T47D (cell line): ENCODE measurements at regions not wholly inside any gene's neighbourhood (a gene's known extent, or its start where the extent isn't known, plus 50 kb on each side); places are given as distances from the start of the nearest gene placed in this dataset.

ENCODE experiments used
- DNase-seq, 2 experiments: peaks; one replicate each; pipeline versions ENCODE4 v3.0.0 to v3.0.0-alpha.2; 2011 to 2012; ENCODE audit warnings: low read depth in 1 of 2, low spot score in 1 of 2
- JUND ChIP-seq: IDR thresholded peaks from 2 replicates; pipeline ENCODE4 v1.6.1; 2012; ENCODE audit warnings: low read depth
- in situ Hi-C: cut with HindIII; loops from 2 replicates; pipeline ENCODE4 v1.10.0; 2016; ENCODE audit warnings: low sequenced_read_pairs, low pct_unique_long_range_greater_than_20kb

GRCh38 chr2:155377266-155377680 is 678.8 kb downstream of the KCNJ3 start:
- in situ Hi-C loops = no loop called here
- TF ChIP-seq JUND = no peak
- peak in 1 of 2 experiments; percentile 36 for DNase-seq

GRCh38 chr2:155372969-155373368 is 674.5 kb downstream of the KCNJ3 start:
- in situ Hi-C loops = no loop called here
- peak in 1 of 2 experiments; percentile 52 for DNase-seq
- no peak for TF ChIP-seq JUND

DNA sequence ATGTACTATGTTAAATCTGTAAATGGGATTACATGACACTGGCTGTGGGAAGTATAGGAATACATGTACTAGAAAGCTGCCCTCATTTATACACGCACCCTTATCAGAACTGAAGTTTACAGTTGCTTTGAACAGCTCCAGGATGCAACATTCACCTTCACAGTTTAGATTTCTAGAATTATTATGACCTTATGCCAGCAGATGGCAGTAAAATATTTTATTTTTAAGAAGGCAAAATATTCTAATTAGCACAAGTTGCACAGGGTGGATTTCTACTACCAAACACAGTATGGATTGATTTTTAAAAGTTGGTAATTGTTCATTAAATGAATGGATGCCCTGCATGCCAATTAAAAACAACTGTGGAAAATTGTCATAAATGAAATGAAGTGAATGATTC is 670.4 kb downstream of the KCNJ3 start:
- peak in 1 of 2 experiments; percentile 19 for DNase-seq
- TF ChIP-seq JUND = no peak
- in situ Hi-C loops = no loop called here

GRCh38 chr2:155364766-155365165 is 666.3 kb downstream of the KCNJ3 start:
- DNase-seq = no peak
- TF ChIP-seq JUND = no peak
- in situ Hi-C loops = no loop called here

DNA sequence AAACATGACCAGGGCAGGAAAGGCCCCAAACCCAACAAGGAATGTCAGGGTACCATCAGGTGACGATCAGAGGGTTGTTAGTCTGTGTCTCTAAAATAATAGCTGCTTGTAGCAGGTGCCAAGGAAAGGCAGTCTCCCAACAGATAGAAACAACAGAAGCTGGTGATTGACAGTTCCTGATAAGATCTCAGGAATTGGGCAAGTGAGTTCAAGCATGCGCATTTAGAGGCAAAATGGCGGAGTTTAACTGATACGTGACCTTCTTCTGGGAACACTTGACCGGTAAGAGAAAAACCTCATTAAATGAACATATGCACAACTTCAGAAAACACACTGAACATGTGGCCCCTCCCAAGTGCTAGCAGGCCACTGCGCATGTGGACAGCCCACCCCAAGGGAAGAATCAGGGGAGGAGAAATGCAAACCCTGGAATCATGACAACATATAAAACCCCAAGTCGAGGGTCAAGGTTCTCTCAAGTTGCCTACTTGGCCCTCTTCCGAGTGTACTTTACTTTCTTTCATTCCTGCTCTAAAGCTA is 664.9 kb downstream of the KCNJ3 start:
- TF ChIP-seq JUND = no peak
- in situ Hi-C loops = no loop called here
- DNase-seq = no peak

DNA sequence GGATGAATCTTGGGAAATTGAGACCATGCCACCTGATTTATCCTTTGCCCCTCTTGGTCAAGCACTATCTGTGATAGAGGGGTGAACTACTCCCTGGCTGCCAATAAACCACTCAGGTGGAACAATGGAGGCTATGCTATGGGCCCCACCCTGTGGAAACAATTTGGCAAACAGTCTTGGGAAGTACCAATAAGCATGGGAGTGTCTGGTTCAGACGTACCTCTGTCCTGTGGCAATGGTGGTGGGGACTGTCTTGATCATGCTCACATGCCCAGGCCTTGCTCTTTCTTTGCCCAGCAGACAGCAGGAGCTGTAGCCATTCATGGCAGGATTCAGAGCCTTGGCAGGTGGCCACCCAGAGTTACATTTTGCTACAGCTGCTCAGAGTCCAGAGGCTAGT is 658.7 kb downstream of the KCNJ3 start:
- in situ Hi-C loops = no loop called here
- DNase-seq = no peak
- no peak for TF ChIP-seq JUND

GRCh38 chr2:155356250-155356649 is 657.8 kb downstream of the KCNJ3 start:
- no peak for TF ChIP-seq JUND
- DNase-seq = no peak
- in situ Hi-C loops = no loop called here

DNA sequence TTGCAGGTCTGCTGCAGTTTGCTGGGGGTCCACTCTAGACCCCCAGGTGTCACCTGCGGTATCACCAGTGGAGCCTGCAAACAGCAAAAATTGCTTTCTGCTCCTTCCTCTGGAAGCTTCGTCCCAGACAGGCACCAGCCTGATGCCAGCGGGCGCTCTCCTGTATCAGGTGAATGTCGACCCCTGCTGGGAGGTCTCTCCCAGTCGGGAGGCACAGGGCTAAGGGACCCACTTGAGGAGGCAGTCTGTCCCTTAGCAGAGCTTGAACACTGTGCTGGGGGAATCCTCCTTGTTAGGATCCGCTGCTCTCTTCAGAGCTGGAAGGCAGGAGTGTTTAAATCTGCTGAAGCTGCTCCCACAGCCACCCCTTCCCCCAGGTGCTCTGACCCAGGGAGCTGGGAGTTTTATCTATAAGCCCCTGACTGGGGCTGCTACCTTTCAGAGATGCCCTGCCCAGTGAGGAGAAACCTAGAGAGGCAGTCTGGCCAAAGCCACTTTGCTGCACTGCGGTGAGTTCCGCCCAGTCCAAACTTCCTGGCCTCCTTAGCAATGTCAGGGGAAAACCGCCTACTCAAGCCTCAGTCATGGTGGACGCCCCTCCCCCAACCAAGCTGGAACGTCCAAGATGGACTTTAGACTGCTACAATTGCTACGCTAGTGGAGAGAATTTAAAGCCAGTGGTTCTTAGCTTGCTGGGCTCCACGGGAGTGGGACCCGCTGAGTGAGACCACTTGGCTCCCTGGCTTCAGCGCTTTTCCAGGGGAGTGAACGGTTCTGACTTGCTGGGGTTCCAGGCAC is 652.5 kb downstream of the KCNJ3 start:
- TF ChIP-seq JUND = no peak
- in situ Hi-C loops = no loop called here
- no peak for DNase-seq

GRCh38 chr2:155332016-155332415 is 633.5 kb downstream of the KCNJ3 start:
- in situ Hi-C loops = no loop called here
- no peak for TF ChIP-seq JUND
- DNase-seq = no peak

DNA sequence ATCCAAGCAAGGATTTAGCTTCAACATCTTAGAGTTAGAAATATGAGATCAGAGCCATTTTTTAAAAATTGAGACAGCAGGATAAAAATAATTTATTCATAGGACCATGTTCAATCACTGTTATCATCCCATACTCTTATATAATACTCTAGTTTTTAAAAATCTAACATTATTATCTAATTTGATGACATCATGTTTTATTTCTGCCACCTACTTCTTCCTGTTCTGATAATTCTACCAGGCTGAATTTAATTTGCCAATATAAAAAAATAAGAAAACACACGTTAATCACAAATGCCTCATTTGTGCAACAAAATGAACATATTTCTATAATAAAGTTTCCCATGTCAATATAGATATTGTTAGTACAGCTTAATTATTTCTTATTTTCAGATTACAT is 621.7 kb downstream of the KCNJ3 start:
- DNase-seq = no peak
- no peak for TF ChIP-seq JUND
- in situ Hi-C loops = no loop called here

DNA sequence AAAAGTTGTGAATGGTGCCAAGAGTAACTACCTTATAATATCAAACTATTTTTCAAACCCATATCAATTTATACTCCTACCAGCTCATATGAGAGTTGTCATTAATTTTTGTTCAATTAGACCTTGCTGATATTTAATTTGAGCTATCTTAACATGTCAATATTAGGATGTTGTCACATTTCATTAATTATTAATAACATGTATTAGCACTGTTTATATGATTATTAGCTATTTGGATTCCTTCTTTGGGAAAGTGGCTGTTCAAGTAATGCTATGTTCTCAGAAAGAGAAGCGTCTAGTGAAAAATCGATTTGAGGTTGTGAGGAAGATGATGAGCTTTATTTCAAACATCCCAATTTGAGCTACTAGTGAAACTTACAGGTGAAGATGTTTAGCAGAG is 620.2 kb downstream of the KCNJ3 start:
- no peak for TF ChIP-seq JUND
- DNase-seq = no peak
- in situ Hi-C loops = no loop called here

DNA sequence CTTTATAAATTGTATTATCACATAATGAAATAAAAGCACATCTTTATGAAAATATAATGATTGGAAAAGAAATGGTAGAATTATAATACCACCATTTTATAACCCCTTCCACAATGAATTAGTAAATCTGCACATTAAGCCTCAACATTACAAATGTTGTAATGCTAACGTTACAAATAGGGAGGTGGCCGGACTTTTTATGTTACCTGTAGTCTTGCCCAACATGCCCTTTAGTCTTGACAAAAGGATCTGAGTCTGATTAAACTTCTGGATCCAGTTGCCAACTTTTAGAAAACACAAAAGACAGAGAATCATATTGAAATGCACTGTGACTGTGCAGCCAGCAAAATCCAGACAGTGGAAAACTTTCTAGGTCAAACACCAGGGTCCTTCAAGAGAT is 617.3 kb downstream of the KCNJ3 start:
- DNase-seq = no peak
- no peak for TF ChIP-seq JUND
- in situ Hi-C loops = no loop called here

GRCh38 chr2:155310589-155310988 is 612.1 kb downstream of the KCNJ3 start:
- in situ Hi-C loops = no loop called here
- TF ChIP-seq JUND = no peak
- peak; percentile 3 to 45 for DNase-seq

DNA sequence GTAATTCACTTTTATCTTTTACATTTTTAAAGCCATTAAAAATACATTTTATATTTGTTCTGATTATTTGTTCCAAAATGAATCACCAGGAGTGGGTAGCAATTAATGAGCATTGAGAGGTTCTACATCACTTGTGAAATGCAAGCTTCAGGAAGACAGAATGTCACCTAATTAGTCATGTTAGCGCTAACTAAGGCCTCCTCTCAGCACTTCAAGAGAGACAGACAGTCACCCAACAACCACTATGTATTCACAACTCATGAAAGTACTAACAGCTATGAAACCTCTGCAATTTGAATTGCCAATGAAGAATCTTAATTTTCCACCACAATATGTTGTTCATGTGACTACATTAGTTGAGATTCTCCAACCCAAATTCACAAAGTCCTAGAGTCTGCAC is 611.0 kb downstream of the KCNJ3 start:
- in situ Hi-C loops = no loop called here
- no peak for DNase-seq
- TF ChIP-seq JUND = no peak
